ENCODE measurements at regions not wholly inside any gene's neighbourhood (a gene's known extent, or its start where the extent isn't known, plus 50 kb on each side); places are given as distances from the start of the nearest gene placed in this dataset.

DNA sequence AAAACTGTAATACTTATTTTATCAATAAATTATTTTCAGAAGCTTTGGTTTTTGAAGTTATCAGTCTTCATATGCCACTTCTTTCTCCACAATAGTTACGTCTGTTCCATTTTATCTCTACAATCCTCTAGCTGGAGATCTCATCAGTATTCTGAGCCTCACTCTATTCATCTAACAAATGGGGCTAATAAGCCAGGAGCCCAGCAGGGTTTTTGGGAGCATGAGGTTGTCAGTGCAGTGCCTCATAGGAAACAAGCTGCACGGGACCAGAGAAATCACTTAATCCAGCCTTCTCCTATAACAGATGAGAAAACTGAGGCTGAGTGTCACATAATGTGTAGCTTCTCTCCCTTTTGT lies 501.9 kb upstream of the RGS6 start:
- TF ChIP-seq, protein P1, sequence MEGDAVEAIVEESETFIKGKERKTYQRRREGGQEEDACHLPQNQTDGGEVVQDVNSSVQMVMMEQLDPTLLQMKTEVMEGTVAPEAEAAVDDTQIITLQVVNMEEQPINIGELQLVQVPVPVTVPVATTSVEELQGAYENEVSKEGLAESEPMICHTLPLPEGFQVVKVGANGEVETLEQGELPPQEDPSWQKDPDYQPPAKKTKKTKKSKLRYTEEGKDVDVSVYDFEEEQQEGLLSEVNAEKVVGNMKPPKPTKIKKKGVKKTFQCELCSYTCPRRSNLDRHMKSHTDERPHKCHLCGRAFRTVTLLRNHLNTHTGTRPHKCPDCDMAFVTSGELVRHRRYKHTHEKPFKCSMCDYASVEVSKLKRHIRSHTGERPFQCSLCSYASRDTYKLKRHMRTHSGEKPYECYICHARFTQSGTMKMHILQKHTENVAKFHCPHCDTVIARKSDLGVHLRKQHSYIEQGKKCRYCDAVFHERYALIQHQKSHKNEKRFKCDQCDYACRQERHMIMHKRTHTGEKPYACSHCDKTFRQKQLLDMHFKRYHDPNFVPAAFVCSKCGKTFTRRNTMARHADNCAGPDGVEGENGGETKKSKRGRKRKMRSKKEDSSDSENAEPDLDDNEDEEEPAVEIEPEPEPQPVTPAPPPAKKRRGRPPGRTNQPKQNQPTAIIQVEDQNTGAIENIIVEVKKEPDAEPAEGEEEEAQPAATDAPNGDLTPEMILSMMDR (conservative IDR thresholded peaks at IDR 0.05; ENCODE audit: low read depth, low read length) = no peak
- TF ChIP-seq EZH2 (IDR thresholded peaks at IDR 0.05; ENCODE audit: low read length, unreplicated experiment) = no peak
